WTC11 (cell line): ENCODE measurements at regions not wholly inside any gene's neighbourhood (a gene's known extent, or its start where the extent isn't known, plus 50 kb on each side); places are given as distances from the start of the nearest gene placed in this dataset.

Source experiments
- ATAC-seq: fragments of 200-7000 bp; cut with Tn5 transposase; 2 replicates; pipeline ENCODE4 v1.10.0; 2021; ENCODE audit warnings: mild to moderate bottlenecking, moderate library complexity
- CTCF ChIA-PET: fragments of 300-600 bp; sonication (Branson Sonifier 250); formaldehyde crosslinking; loops from one replicate; lab custom pipeline; 2021; ENCODE audit warnings: antibody characterized with exemption; lab: Charles Lee
- POLR2A ChIA-PET: fragments of 350-600 bp; sonication (Branson Sonifier 250); formaldehyde crosslinking; loops from one replicate; lab custom pipeline; 2021; ENCODE audit warnings: antibody characterized with exemption; lab: Charles Lee
- DNase-seq: peaks from one replicate; pipeline ENCODE4 v3.0.0; 2021; ENCODE audit warnings: low spot score
- H3K27ac Mint-ChIP-seq: 2 replicates; pipeline ENCODE4 v1.8.0; 2021; ENCODE audit warnings: mixed read lengths
- H3K27me3 Mint-ChIP-seq: 2 replicates; pipeline ENCODE4 v1.8.0; 2021; ENCODE audit warnings: low read depth, mild to moderate bottlenecking, moderate library complexity, mixed read lengths
- H3K36me3 Mint-ChIP-seq: 2 replicates; pipeline ENCODE4 v1.8.0; 2021; ENCODE audit warnings: mixed read lengths
- H3K4me1 Mint-ChIP-seq: 2 replicates; pipeline ENCODE4 v1.8.0; 2022; ENCODE audit warnings: mixed read lengths
- H3K4me3 Mint-ChIP-seq: 2 replicates; pipeline ENCODE4 v1.8.0; 2021; ENCODE audit warnings: mild to moderate bottlenecking, moderate library complexity, mixed read lengths
- H3K9me3 Mint-ChIP-seq: 2 replicates; pipeline ENCODE4 v1.8.0; 2021; ENCODE audit warnings: mixed read lengths
- CREM ChIP-seq: sonication (generic); formaldehyde crosslinking; IDR thresholded peaks from 2 replicates; pipeline ENCODE4 v1.8.1; 2022; ENCODE audit warnings: mild to moderate bottlenecking, missing genetic modification reagents, moderate library complexity
- E2F4 ChIP-seq: sonication (generic); formaldehyde crosslinking; IDR thresholded peaks from 2 replicates; pipeline ENCODE4 v1.8.1; 2022; ENCODE audit warnings: low read depth, mild to moderate bottlenecking, moderate library complexity, missing genetic modification reagents, borderline replicate concordance
- ELF4 ChIP-seq: sonication (generic); formaldehyde crosslinking; IDR thresholded peaks from 2 replicates; pipeline ENCODE4 v1.8.1; 2022; ENCODE audit warnings: low read depth, mild to moderate bottlenecking, moderate library complexity, missing genetic modification reagents
- ETV6 ChIP-seq: sonication (generic); formaldehyde crosslinking; IDR thresholded peaks from 2 replicates; pipeline ENCODE4 v1.8.1; 2022; ENCODE audit warnings: mild to moderate bottlenecking, missing genetic modification reagents
- FOXP1 ChIP-seq: sonication (generic); formaldehyde crosslinking; IDR thresholded peaks from 2 replicates; pipeline ENCODE4 v1.8.0; 2022; ENCODE audit warnings: missing genetic modification reagents, mild to moderate bottlenecking, moderate library complexity, borderline replicate concordance
- GABPB1 ChIP-seq: sonication (generic); formaldehyde crosslinking; IDR thresholded peaks from 2 replicates; pipeline ENCODE4 v1.8.1; 2023; ENCODE audit warnings: mild to moderate bottlenecking, missing genetic modification reagents
- HMGXB4 ChIP-seq: sonication (generic); formaldehyde crosslinking; IDR thresholded peaks from 2 replicates; pipeline ENCODE4 v1.8.1; 2023; ENCODE audit warnings: mild to moderate bottlenecking, moderate library complexity, missing genetic modification reagents
- JAZF1 ChIP-seq: fragments of 250-450 bp; sonication (Bioruptor Pico); IDR thresholded peaks from 2 replicates; pipeline ENCODE4 v1.9.0; 2021; ENCODE audit warnings: moderate library complexity, mild to moderate bottlenecking, inconsistent platforms
- NFYB ChIP-seq: sonication (generic); formaldehyde crosslinking; conservative IDR thresholded peaks from 2 replicates; pipeline ENCODE4 v1.8.0; 2022; ENCODE audit warnings: low read depth, missing genetic modification reagents
- NR2C2 ChIP-seq: sonication (generic); formaldehyde crosslinking; IDR thresholded peaks from 2 replicates; pipeline ENCODE4 v1.8.0; 2022; ENCODE audit warnings: mild to moderate bottlenecking, missing genetic modification reagents
- OVOL2 ChIP-seq: fragments of 250-450 bp; sonication (Bioruptor Pico); IDR thresholded peaks from 2 replicates; pipeline ENCODE4 v1.9.0; 2021; ENCODE audit warnings: mild to moderate bottlenecking, borderline replicate concordance
- TP53 ChIP-seq: sonication (generic); formaldehyde crosslinking; IDR thresholded peaks from 2 replicates; pipeline ENCODE4 v1.8.1; 2023; ENCODE audit warnings: mild to moderate bottlenecking, missing genetic modification reagents
- ZMAT4 ChIP-seq: fragments of 250-450 bp; sonication (Bioruptor Pico); IDR thresholded peaks from 2 replicates; pipeline ENCODE4 v1.9.0; 2021; ENCODE audit warnings: mild to moderate bottlenecking
- ZNF219 ChIP-seq: sonication (generic); formaldehyde crosslinking; IDR thresholded peaks from 2 replicates; pipeline ENCODE4 v1.8.0; 2023; ENCODE audit warnings: missing genetic modification reagents, mild to moderate bottlenecking, borderline replicate concordance
- ZNF263 ChIP-seq: sonication (generic); formaldehyde crosslinking; IDR thresholded peaks from 2 replicates; pipeline ENCODE4 v1.8.1; 2022; ENCODE audit warnings: low read depth, mild to moderate bottlenecking, moderate library complexity, missing genetic modification reagents
- TF ChIP-seq, protein P1 (sequence below): sonication (generic); formaldehyde crosslinking; IDR thresholded peaks from 2 replicates; pipeline ENCODE4 v1.8.1; 2023; ENCODE audit warnings: mild to moderate bottlenecking, missing genetic modification reagents, moderate library complexity
- TF ChIP-seq, protein P2 (sequence below): fragments of 250-450 bp; sonication (Bioruptor Pico); IDR thresholded peaks from 2 replicates; pipeline ENCODE4 v1.9.0; 2021; ENCODE audit warnings: mild to moderate bottlenecking, borderline replicate concordance
- TF ChIP-seq, protein P3 (sequence below): sonication (generic); formaldehyde crosslinking; conservative IDR thresholded peaks from 2 replicates; pipeline ENCODE4 v1.8.1; 2022; ENCODE audit warnings: mild to moderate bottlenecking, missing genetic modification reagents
- TF ChIP-seq, protein P4 (sequence below): sonication (generic); formaldehyde crosslinking; IDR thresholded peaks from 2 replicates; pipeline ENCODE4 v1.8.0; 2023; ENCODE audit warnings: missing genetic modification reagents, mild to moderate bottlenecking, borderline replicate concordance
- TF ChIP-seq, protein P5 (sequence below): fragments of 250-450 bp; sonication (Bioruptor Pico); IDR thresholded peaks from 2 replicates; pipeline ENCODE4 v1.8.0; 2021; ENCODE audit warnings: mild to moderate bottlenecking

GRCh38 chrX:7706032-7706431 is 136.9 kb upstream of the VCX start:
- ChIA-PET POLR2A (no interaction called here), CTCF (interaction anchor here (1.0 kb wide), 1 partner anchor 515 kb away, joined by 4 read pairs; no protein-coding TSS in a partner anchor)
- H3K27ac Mint-ChIP-seq = no peak overlapping the region
- peaks cover 6% of the 10 kb centered on the region for H3K4me1 Mint-ChIP-seq
- no peaks in the 10 kb centered on the region for H3K9me3 Mint-ChIP-seq
- H3K4me3 Mint-ChIP-seq = no peak overlapping the region
- ATAC-seq (no peak), DNase-seq (no peak)
- H3K27me3 Mint-ChIP-seq = peaks cover 3% of the 10 kb centered on the region; the same call in 1 of the 2 replicates
- H3K36me3 Mint-ChIP-seq = no peaks in the 10 kb centered on the region
- TF ChIP-seq ETV6 (no peak), ZNF263 (CRISPR knock-in tag) (no peak), HMGXB4 (CRISPR knock-in tag) (no peak), GABPB1 (CRISPR knock-in tag) (no peak), E2F4 (CRISPR knock-in tag) (no peak), FOXP1 (CRISPR knock-in tag) (no peak), ELF4 (CRISPR knock-in tag) (no peak), CREM (CRISPR knock-in tag) (no peak), ZMAT4 (no peak), TP53 (no peak), JAZF1 (CRISPR knock-in tag) (no peak), NFYB (no peak), NR2C2 (CRISPR knock-in tag) (no peak), OVOL2 (CRISPR knock-in tag) (no peak), ZNF219 (CRISPR knock-in tag) (no peak)
- TF ChIP-seq, protein P1, sequence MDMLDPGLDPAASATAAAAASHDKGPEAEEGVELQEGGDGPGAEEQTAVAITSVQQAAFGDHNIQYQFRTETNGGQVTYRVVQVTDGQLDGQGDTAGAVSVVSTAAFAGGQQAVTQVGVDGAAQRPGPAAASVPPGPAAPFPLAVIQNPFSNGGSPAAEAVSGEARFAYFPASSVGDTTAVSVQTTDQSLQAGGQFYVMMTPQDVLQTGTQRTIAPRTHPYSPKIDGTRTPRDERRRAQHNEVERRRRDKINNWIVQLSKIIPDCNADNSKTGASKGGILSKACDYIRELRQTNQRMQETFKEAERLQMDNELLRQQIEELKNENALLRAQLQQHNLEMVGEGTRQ = no peak
- TF ChIP-seq, protein P2, sequence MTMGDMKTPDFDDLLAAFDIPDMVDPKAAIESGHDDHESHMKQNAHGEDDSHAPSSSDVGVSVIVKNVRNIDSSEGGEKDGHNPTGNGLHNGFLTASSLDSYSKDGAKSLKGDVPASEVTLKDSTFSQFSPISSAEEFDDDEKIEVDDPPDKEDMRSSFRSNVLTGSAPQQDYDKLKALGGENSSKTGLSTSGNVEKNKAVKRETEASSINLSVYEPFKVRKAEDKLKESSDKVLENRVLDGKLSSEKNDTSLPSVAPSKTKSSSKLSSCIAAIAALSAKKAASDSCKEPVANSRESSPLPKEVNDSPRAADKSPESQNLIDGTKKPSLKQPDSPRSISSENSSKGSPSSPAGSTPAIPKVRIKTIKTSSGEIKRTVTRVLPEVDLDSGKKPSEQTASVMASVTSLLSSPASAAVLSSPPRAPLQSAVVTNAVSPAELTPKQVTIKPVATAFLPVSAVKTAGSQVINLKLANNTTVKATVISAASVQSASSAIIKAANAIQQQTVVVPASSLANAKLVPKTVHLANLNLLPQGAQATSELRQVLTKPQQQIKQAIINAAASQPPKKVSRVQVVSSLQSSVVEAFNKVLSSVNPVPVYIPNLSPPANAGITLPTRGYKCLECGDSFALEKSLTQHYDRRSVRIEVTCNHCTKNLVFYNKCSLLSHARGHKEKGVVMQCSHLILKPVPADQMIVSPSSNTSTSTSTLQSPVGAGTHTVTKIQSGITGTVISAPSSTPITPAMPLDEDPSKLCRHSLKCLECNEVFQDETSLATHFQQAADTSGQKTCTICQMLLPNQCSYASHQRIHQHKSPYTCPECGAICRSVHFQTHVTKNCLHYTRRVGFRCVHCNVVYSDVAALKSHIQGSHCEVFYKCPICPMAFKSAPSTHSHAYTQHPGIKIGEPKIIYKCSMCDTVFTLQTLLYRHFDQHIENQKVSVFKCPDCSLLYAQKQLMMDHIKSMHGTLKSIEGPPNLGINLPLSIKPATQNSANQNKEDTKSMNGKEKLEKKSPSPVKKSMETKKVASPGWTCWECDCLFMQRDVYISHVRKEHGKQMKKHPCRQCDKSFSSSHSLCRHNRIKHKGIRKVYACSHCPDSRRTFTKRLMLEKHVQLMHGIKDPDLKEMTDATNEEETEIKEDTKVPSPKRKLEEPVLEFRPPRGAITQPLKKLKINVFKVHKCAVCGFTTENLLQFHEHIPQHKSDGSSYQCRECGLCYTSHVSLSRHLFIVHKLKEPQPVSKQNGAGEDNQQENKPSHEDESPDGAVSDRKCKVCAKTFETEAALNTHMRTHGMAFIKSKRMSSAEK (CRISPR knock-in tag) = no peak
- TF ChIP-seq, protein P3, sequence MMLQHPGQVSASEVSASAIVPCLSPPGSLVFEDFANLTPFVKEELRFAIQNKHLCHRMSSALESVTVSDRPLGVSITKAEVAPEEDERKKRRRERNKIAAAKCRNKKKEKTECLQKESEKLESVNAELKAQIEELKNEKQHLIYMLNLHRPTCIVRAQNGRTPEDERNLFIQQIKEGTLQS (CRISPR knock-in tag) = no peak
- TF ChIP-seq, protein P4, sequence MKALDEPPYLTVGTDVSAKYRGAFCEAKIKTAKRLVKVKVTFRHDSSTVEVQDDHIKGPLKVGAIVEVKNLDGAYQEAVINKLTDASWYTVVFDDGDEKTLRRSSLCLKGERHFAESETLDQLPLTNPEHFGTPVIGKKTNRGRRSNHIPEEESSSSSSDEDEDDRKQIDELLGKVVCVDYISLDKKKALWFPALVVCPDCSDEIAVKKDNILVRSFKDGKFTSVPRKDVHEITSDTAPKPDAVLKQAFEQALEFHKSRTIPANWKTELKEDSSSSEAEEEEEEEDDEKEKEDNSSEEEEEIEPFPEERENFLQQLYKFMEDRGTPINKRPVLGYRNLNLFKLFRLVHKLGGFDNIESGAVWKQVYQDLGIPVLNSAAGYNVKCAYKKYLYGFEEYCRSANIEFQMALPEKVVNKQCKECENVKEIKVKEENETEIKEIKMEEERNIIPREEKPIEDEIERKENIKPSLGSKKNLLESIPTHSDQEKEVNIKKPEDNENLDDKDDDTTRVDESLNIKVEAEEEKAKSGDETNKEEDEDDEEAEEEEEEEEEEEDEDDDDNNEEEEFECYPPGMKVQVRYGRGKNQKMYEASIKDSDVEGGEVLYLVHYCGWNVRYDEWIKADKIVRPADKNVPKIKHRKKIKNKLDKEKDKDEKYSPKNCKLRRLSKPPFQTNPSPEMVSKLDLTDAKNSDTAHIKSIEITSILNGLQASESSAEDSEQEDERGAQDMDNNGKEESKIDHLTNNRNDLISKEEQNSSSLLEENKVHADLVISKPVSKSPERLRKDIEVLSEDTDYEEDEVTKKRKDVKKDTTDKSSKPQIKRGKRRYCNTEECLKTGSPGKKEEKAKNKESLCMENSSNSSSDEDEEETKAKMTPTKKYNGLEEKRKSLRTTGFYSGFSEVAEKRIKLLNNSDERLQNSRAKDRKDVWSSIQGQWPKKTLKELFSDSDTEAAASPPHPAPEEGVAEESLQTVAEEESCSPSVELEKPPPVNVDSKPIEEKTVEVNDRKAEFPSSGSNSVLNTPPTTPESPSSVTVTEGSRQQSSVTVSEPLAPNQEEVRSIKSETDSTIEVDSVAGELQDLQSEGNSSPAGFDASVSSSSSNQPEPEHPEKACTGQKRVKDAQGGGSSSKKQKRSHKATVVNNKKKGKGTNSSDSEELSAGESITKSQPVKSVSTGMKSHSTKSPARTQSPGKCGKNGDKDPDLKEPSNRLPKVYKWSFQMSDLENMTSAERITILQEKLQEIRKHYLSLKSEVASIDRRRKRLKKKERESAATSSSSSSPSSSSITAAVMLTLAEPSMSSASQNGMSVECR (CRISPR knock-in tag) = no peak
- TF ChIP-seq, protein P5, sequence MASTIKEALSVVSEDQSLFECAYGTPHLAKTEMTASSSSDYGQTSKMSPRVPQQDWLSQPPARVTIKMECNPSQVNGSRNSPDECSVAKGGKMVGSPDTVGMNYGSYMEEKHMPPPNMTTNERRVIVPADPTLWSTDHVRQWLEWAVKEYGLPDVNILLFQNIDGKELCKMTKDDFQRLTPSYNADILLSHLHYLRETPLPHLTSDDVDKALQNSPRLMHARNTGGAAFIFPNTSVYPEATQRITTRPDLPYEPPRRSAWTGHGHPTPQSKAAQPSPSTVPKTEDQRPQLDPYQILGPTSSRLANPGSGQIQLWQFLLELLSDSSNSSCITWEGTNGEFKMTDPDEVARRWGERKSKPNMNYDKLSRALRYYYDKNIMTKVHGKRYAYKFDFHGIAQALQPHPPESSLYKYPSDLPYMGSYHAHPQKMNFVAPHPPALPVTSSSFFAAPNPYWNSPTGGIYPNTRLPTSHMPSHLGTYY (CRISPR knock-in tag) = no peak
